MG63 (cell line): ENCODE measurements at regions not wholly inside any gene's neighbourhood (a gene's known extent, or its start where the extent isn't known, plus 50 kb on each side); places are given as distances from the start of the nearest gene placed in this dataset.
"Not testable (repeated sequence)": the region's sequence is repeated elsewhere in the genome, so short reads cannot be mapped to it uniquely, and the experiment has no call there.

ENCODE experiments used
- DNase-seq: peaks from one replicate; pipeline ENCODE4 v3.0.0-alpha.2; 2020
- H3K27me3 ChIP-seq: fragments of 250-450 bp; sonication (Bioruptor Pico); 2 replicates; pipeline ENCODE4 v1.5.1; 2020; ENCODE audit warnings: mild to moderate bottlenecking, moderate library complexity
- H3K36me3 ChIP-seq: fragments of 250-450 bp; sonication (Bioruptor Pico); 2 replicates; pipeline ENCODE4 v1.5.1; 2020; ENCODE audit warnings: mild to moderate bottlenecking, moderate library complexity
- H3K4me3 ChIP-seq: fragments of 250-450 bp; sonication (Bioruptor Pico); 2 replicates; pipeline ENCODE4 v1.5.1; 2020; ENCODE audit warnings: mild to moderate bottlenecking, moderate library complexity
- H3K9me3 ChIP-seq: fragments of 250-450 bp; sonication (Bioruptor Pico); 2 replicates; pipeline ENCODE4 v1.5.1; 2020; ENCODE audit warnings: mild to moderate bottlenecking, moderate library complexity

DNA sequence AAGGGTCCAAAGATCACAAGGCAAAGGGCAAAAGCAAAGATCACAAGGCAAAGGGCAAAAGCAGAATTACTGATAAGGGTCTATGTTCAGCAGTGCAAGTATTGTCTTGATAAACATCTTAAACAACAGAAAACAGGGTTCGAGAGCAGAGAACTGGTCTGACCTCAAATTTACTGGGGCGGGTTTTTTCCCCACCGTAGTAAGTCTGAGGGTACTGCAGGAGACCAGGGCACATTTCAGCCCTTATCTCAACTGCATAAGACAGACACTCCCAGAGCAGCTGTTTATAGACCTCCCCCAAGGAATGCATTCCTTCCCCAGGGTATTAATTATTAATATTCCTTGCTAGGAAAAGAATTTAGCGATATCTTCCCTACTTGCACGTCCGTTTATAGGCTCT is 61.3 kb downstream of the ZNF860 start:
- not testable (repeated sequence) for H3K27me3 ChIP-seq, H3K4me3 ChIP-seq, H3K36me3 ChIP-seq, DNase-seq, H3K9me3 ChIP-seq

GRCh38 chr3:32045091-32045915 is 61.1 kb upstream of the GPD1L start:
- Histone ChIP-seq H3K9me3 (no peaks in the 10 kb centered on the region; the same call in 1 of the 2 replicates), H3K36me3 (no peaks in the 10 kb centered on the region), H3K4me3 (peak overlapping the region; percentile 8; the same call in 1 of the 2 replicates), H3K27me3 (no peaks in the 10 kb centered on the region)
- peak; percentile 70 for DNase-seq

DNA sequence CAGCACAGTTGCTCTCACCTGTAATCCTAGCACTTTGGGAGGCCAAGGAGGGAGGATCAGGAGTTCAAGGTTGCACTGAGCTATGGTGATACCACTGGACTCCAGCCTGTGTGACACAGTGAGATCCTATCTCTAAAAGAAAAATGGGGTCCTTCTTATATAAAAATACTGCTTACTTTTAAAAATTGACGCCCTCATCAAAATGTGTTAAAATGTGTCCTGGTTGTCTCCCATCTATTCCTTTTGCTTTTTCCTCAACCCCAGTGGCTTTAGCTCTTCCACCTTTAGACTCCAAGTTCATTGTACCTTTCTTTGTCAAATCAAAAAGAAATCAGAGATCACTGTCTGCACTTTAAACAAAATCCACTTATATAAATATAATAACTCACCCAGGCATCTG is 60.3 kb upstream of the GPD1L start:
- no peak for DNase-seq
- Histone ChIP-seq H3K9me3 (no peaks in the 10 kb centered on the region; the same call in 1 of the 2 replicates), H3K36me3 (no peaks in the 10 kb centered on the region), H3K4me3 (no peak overlapping the region), H3K27me3 (no peaks in the 10 kb centered on the region)

DNA sequence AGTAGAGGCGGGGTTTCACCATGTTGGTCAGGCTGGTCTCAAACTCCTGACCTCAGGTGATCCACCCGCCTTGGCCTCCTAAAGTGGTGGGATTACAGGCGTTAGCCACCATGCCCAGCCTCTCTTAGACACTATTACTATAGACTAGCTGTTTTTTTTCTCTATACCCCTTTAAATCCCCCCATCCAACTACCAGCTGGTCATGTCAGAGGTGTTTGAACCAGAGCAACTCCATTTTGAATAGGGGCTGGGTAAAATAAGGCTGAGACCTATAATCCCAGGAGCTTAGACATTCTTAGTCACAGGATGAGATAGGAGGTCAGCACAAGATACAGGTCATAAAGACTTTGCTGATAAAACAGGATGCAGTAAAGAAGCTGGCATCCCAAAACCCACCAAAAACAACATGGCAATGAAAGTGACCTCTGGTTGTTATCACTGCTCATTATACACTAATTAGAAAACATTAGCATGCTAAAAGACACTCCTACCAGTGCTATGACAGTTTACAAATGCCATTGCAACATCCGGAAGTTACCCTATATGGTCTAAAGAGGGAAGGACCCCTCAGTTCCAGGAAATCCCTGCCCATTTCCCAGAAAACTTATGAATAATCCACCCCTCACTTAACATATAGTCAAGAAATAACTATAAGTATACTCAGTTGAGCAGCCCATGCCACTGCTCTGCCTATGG is 57.8 kb upstream of the GPD1L start:
- Histone ChIP-seq H3K36me3 (no peaks in the 10 kb centered on the region), H3K4me3 (no peak overlapping the region), H3K9me3 (no peaks in the 10 kb centered on the region), H3K27me3 (no peaks in the 10 kb centered on the region)
- no peak for DNase-seq

DNA sequence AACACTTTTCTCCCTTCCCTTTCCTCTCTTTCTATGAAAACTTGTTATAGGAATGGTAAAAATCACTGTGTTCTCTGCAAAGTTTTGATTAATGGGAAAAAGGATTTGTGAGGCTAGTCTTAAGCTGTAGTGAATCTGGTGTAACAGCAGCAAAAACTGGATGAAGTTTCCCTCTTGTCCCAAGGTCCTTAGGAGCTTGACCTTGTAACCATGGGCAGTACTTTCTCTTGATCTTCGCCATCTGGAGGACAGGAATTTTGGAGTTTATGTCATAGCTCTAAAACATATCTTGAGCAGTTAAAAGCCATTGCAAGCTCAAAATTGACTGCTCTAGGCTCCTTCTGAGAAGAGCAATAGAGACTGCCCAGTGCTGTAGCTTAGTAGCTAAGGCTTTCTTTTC is 56.5 kb upstream of the GPD1L start:
- DNase-seq: no peak
- no peak overlapping the region for H3K4me3 ChIP-seq
- H3K36me3 ChIP-seq: no peaks in the 10 kb centered on the region
- no peaks in the 10 kb centered on the region for H3K9me3 ChIP-seq
- H3K27me3 ChIP-seq: no peaks in the 10 kb centered on the region

DNA sequence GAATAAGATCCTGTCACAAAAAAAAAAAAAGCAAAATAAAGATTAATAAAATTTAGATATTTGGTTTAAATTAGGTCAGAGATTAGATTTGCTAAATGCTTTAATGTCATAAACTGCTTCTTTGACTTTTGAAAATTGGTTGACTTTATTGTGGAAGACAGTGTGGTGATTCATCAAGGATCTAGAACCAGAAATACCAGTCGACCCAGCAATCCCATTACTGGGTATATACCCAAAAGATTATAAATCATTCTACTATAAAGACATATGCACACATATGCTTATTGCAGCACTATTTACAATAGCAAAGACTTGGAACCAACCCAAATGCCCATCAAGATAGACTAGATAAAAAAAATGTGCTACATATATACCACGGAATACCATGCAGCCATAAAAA is 54.2 kb upstream of the GPD1L start:
- H3K36me3 ChIP-seq, H3K9me3 ChIP-seq, H3K27me3 ChIP-seq, DNase-seq, H3K4me3 ChIP-seq: not testable (repeated sequence)

- H3K4me3 ChIP-seq, H3K27me3 ChIP-seq, H3K9me3 ChIP-seq, H3K36me3 ChIP-seq, DNase-seq: not testable (repeated sequence)
Observed at GRCh38 chr3:32052851-32053250, 53.6 kb upstream of the GPD1L start.

DNA sequence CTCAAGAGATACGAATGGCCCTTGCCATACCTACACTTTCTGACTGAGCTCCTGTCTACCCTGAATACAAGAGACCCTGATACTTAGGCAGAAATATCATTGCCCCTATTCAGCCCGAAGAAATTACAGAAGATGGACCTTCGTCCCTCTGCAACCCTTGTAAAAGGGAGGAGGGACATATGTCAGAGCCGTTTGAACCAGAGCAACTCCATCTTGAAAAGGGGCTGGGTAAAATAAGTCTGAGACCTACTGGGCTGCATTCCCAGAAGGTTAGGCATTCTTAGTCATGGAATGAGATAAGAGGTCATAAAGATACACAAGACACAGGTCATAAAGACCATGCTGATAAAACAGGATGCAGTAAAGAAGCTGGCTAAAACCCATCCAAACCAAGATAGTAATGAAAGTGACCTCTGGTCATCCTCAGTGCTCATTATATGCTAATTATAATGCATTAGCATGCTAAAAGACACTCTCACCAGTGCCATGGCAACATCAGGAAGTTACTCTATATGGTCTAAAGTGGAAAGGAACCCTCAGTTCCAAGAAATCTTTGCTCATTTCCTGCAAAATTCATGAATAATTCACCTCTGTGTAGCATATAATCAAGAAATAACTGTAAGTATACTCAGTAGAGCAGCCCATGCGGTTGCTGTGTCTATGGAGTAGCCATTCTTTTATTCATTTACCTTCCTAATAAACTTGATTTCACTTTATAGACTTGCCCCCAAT is 49.7 kb upstream of the GPD1L start:
- Histone ChIP-seq H3K4me3 (no peak overlapping the region), H3K36me3 (no peaks in the 10 kb centered on the region), H3K9me3 (no peaks in the 10 kb centered on the region), H3K27me3 (no peaks in the 10 kb centered on the region)
- no peak for DNase-seq
